ENCODE measurements at regions not wholly inside any gene's neighbourhood (a gene's known extent, or its start where the extent isn't known, plus 50 kb on each side); places are given as distances from the start of the nearest gene placed in this dataset.

DNA sequence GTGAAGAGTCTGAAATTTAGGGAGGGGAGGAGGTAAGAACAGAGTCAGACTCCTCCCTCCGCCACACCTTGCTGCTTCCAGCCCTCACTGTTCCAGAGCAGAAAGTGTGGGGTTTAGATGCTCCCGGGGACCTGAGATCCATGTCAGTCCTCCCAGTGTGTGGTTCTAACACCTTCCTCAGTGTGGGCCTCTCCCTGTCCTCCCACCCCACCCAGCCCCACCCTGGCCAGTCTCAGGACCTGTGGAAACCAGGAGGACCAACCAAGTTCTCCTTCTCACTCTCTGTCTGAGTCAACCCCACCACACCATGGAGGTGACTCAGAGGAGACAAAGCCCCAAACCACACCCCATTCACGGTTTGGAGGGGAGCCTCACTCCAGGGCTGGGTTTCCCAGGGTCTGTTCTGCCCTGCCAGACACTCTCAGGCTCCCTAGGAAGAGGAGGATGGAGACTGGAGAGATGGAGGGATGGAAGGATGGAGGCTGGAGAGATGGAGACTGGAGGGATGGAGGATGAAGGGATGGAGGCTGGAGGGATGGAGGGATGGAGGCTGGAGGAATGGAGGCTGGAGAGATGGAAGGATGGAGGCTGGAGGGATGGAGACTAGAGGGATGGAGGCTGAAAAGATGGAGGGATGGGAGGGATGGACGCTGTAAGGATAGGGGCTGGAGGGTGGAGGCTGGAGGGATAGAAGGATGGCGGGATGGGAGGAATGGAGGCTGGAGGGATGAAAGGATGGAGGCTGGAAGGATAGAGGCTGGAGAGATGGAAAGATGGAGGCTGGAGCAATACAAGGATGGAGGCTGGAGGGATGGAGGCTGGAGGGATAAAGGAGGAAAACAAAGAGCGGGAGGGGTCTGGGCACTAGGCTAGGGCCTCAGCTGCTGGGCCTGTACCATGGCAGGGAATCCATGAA is 100.9 kb upstream of the RUNX3 start:
- TF ChIP-seq, protein P1, sequence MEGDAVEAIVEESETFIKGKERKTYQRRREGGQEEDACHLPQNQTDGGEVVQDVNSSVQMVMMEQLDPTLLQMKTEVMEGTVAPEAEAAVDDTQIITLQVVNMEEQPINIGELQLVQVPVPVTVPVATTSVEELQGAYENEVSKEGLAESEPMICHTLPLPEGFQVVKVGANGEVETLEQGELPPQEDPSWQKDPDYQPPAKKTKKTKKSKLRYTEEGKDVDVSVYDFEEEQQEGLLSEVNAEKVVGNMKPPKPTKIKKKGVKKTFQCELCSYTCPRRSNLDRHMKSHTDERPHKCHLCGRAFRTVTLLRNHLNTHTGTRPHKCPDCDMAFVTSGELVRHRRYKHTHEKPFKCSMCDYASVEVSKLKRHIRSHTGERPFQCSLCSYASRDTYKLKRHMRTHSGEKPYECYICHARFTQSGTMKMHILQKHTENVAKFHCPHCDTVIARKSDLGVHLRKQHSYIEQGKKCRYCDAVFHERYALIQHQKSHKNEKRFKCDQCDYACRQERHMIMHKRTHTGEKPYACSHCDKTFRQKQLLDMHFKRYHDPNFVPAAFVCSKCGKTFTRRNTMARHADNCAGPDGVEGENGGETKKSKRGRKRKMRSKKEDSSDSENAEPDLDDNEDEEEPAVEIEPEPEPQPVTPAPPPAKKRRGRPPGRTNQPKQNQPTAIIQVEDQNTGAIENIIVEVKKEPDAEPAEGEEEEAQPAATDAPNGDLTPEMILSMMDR (IDR thresholded peaks at IDR 0.05) = no peak
- no peak for TF ChIP-seq POLR2A (IDR thresholded peaks at IDR 0.05)

All from thyroid gland (tissue), 4 donors.